Activated CD8-positive, alpha-beta T cell treated with anti-CD3 and anti-CD28 coated beads, Interleukin-2, amount 10 ng/mL, durations not matched to agents 7 days and 5 days (primary cell): ENCODE measurements at regions not wholly inside any gene's neighbourhood (a gene's known extent, or its start where the extent isn't known, plus 50 kb on each side); places are given as distances from the start of the nearest gene placed in this dataset.

Experiments used
- ATAC-seq: fragments of 150-1000 bp; cut with Tn5 transposase; one replicate; pipeline ENCODE4 v1.10.0; 2021; ENCODE audit warnings: moderate library complexity
- CTCF ChIA-PET: fragments of 350-600 bp; sonication (Branson Sonifier 250); formaldehyde crosslinking; loops from one replicate; lab custom pipeline; 2021; ENCODE audit warnings: antibody characterized with exemption; lab: Charles Lee
- POLR2A ChIA-PET: fragments of 350-600 bp; sonication (Branson Sonifier 250); formaldehyde crosslinking; loops from one replicate; lab custom pipeline; 2021; ENCODE audit warnings: antibody characterized with exemption; lab: Charles Lee
- DNase-seq: peaks from one replicate; pipeline ENCODE4 v3.0.0-alpha.2; 2020
- H3K27ac Mint-ChIP-seq: one replicate; pipeline ENCODE4 v1.8.0; 2021; ENCODE audit warnings: mild to moderate bottlenecking, mixed read lengths
- H3K27me3 Mint-ChIP-seq: one replicate; pipeline ENCODE4 v1.8.0; 2021; ENCODE audit warnings: low read depth, mixed read lengths
- H3K36me3 Mint-ChIP-seq: one replicate; pipeline ENCODE4 v1.8.0; 2021; ENCODE audit warnings: low read depth, mixed read lengths
- H3K4me1 Mint-ChIP-seq: one replicate; pipeline ENCODE4 v1.8.0; 2021; ENCODE audit warnings: low read depth, mixed read lengths
- H3K4me3 Mint-ChIP-seq: one replicate; pipeline ENCODE4 v1.8.0; 2021; ENCODE audit warnings: mild to moderate bottlenecking, mixed read lengths
- H3K9me3 Mint-ChIP-seq: one replicate; pipeline ENCODE4 v1.8.0; 2022; ENCODE audit warnings: mixed read lengths; ENCODE audit not compliant: insufficient read depth

DNA sequence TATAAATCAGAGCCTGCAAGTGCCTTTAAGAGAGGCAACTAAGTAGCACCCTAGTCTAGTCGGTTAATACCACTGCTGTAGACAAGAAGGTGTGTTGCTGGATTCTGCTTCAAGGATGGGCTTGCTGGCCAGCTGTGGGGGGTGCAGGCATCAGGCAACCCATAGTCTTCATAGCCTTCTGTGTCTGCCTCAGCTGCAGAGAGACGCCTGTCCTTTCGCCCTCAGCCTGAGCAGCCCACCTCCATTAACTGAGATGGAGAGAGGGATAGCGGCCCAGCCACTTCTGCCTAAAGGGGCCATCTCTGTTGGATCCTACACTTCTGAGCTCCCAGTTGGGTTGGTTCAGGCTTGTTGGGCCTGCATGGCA lies 123.7 kb upstream of the MLIP start:
- POLR2A ChIA-PET, result no interaction called here
- ATAC-seq (no peak), DNase-seq (no peak)
- peaks cover 2% of the 10 kb centered on the region for H3K27me3 Mint-ChIP-seq
- no peaks in the 10 kb centered on the region for H3K36me3 Mint-ChIP-seq
- H3K4me1 Mint-ChIP-seq, result no peaks in the 10 kb centered on the region
- CTCF ChIA-PET, result no interaction called here
- H3K27ac Mint-ChIP-seq, result no peak overlapping the region
- H3K4me3 Mint-ChIP-seq, result no peak overlapping the region
- no peaks in the 10 kb centered on the region for H3K9me3 Mint-ChIP-seq

GRCh38 chr6:53989504-53989903 lies 121.7 kb upstream of the MLIP start:
- DNase-seq, result no peak
- Mint-ChIP-seq H3K36me3 (no peaks in the 10 kb centered on the region), H3K4me3 (no peak overlapping the region), H3K4me1 (no peaks in the 10 kb centered on the region), H3K27me3 (peaks cover 3% of the 10 kb centered on the region), H3K9me3 (no peaks in the 10 kb centered on the region), H3K27ac (no peak overlapping the region)
- ChIA-PET CTCF (no interaction called here), POLR2A (no interaction called here)
- ATAC-seq, result no peak

- ChIA-PET CTCF (no interaction called here), POLR2A (no interaction called here)
- ATAC-seq (no peak), DNase-seq (no peak)
- Mint-ChIP-seq H3K9me3 (no peaks in the 10 kb centered on the region), H3K4me3 (no peak overlapping the region), H3K27me3 (peaks cover 6% of the 10 kb centered on the region), H3K4me1 (no peaks in the 10 kb centered on the region), H3K36me3 (no peaks in the 10 kb centered on the region), H3K27ac (no peak overlapping the region)
These were observed 118.7 kb upstream of the MLIP start for GRCh38 chr6:53992522-53992921.

- no peaks in the 10 kb centered on the region for H3K36me3 Mint-ChIP-seq
- ChIA-PET POLR2A (no interaction called here), CTCF (no interaction called here)
- no peak overlapping the region for H3K4me3 Mint-ChIP-seq
- H3K9me3 Mint-ChIP-seq, result no peaks in the 10 kb centered on the region
- no peak for ATAC-seq
- H3K27ac Mint-ChIP-seq, result no peak overlapping the region
- H3K4me1 Mint-ChIP-seq, result no peaks in the 10 kb centered on the region
- peaks cover 6% of the 10 kb centered on the region for H3K27me3 Mint-ChIP-seq
- no peak for DNase-seq
These were observed 117.0 kb upstream of the MLIP start for GRCh38 chr6:53994201-53994600.

- CTCF ChIA-PET, result no interaction called here
- Mint-ChIP-seq H3K36me3 (no peaks in the 10 kb centered on the region), H3K4me1 (no peaks in the 10 kb centered on the region), H3K9me3 (no peaks in the 10 kb centered on the region), H3K27ac (no peak overlapping the region), H3K27me3 (peaks cover 6% of the 10 kb centered on the region), H3K4me3 (no peak overlapping the region)
- DNase-seq, result no peak
- POLR2A ChIA-PET, result no interaction called here
- ATAC-seq, result no peak
These were observed 115.3 kb upstream of the MLIP start for GRCh38 chr6:53995935-53996334.

GRCh38 chr6:53998303-53998702 lies 112.9 kb upstream of the MLIP start:
- H3K4me3 Mint-ChIP-seq, result no peak overlapping the region
- H3K9me3 Mint-ChIP-seq, result no peaks in the 10 kb centered on the region
- no peaks in the 10 kb centered on the region for H3K36me3 Mint-ChIP-seq
- no peaks in the 10 kb centered on the region for H3K4me1 Mint-ChIP-seq
- no peak for DNase-seq
- no peak overlapping the region for H3K27ac Mint-ChIP-seq
- peaks cover 3% of the 10 kb centered on the region for H3K27me3 Mint-ChIP-seq
- ChIA-PET POLR2A (no interaction called here), CTCF (no interaction called here)
- no peak for ATAC-seq

- DNase-seq, result no peak
- POLR2A ChIA-PET, result no interaction called here
- Mint-ChIP-seq H3K9me3 (no peaks in the 10 kb centered on the region), H3K4me1 (no peaks in the 10 kb centered on the region), H3K27ac (no peak overlapping the region), H3K36me3 (no peaks in the 10 kb centered on the region), H3K4me3 (no peak overlapping the region), H3K27me3 (peaks cover 3% of the 10 kb centered on the region)
- CTCF ChIA-PET, result interaction anchor here (1.1 kb wide), 1 partner anchor 13 kb away, joined by 3 read pairs; no protein-coding TSS in a partner anchor
- ATAC-seq, result no peak
These were observed 112.0 kb upstream of the MLIP start for GRCh38 chr6:53999088-53999755.

DNA sequence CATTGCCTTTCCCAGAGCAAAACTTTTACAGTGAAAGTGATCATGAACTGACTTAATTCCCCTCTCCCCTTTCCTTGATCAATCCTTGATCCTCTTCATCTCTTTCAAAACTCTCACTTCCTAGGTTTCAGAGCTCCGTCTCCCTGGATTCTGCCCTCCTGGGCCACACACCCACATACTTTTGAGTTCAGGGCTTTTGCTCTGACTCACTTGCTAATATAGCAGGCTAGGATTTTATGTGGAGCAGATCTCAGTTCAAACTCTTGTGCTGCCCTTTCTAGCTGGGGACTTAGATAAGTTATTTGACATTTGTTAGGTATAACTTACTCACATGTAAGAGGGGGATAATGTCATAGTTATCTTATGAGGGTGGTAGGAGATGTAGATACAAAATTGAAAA lies 109.1 kb upstream of the MLIP start:
- no peak for ATAC-seq
- Mint-ChIP-seq H3K27me3 (no peaks in the 10 kb centered on the region), H3K9me3 (no peaks in the 10 kb centered on the region), H3K27ac (no peak overlapping the region), H3K36me3 (no peaks in the 10 kb centered on the region), H3K4me1 (no peaks in the 10 kb centered on the region), H3K4me3 (no peak overlapping the region)
- no peak for DNase-seq
- CTCF ChIA-PET, result no interaction called here
- POLR2A ChIA-PET, result no interaction called here

DNA sequence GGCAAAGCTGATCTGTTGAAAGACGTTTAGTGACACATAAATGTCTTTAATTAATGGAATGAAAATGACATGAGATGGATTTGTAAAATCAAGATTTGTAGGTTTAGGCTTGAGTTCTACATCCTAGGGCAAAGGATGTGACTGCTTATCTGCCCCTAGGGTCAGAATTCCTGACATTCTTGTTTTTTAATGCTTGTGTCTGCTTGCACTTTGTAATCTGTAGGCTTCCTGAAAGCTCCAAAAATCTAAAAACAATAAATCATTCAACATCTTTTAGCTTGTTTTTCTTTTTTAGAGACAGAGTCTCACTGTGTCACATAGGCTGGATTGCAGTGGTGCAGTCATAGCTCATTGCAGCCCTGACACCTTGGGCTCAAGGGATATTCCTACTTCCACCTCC lies 107.9 kb upstream of the MLIP start:
- CTCF ChIA-PET, result no interaction called here
- Mint-ChIP-seq H3K4me3 (no peak overlapping the region), H3K9me3 (no peaks in the 10 kb centered on the region), H3K27me3 (no peaks in the 10 kb centered on the region), H3K4me1 (no peaks in the 10 kb centered on the region), H3K27ac (no peak overlapping the region), H3K36me3 (no peaks in the 10 kb centered on the region)
- POLR2A ChIA-PET, result no interaction called here
- DNase-seq (no peak), ATAC-seq (no peak)

- ATAC-seq (no peak), DNase-seq (no peak)
- Mint-ChIP-seq H3K4me1 (no peaks in the 10 kb centered on the region), H3K36me3 (no peaks in the 10 kb centered on the region), H3K27me3 (no peaks in the 10 kb centered on the region), H3K27ac (no peak overlapping the region), H3K9me3 (no peaks in the 10 kb centered on the region), H3K4me3 (no peak overlapping the region)
- POLR2A ChIA-PET, result no interaction called here
- CTCF ChIA-PET, result no interaction called here
These were observed 102.7 kb upstream of the MLIP start for GRCh38 chr6:54008589-54008988.

GRCh38 chr6:54009052-54009654 lies 102.1 kb upstream of the MLIP start:
- Mint-ChIP-seq H3K4me1 (no peaks in the 10 kb centered on the region), H3K27me3 (no peaks in the 10 kb centered on the region), H3K27ac (no peak overlapping the region), H3K4me3 (no peak overlapping the region), H3K36me3 (no peaks in the 10 kb centered on the region), H3K9me3 (no peaks in the 10 kb centered on the region)
- ChIA-PET POLR2A (no interaction called here), CTCF (no interaction called here)
- DNase-seq, result no peak
- no peak for ATAC-seq

GRCh38 chr6:54010340-54011276 lies 100.6 kb upstream of the MLIP start:
- ATAC-seq, result no peak
- no peaks in the 10 kb centered on the region for H3K9me3 Mint-ChIP-seq
- no peaks in the 10 kb centered on the region for H3K4me1 Mint-ChIP-seq
- ChIA-PET CTCF (interaction anchor here (2.0 kb wide), 1 partner anchor 24 kb away, joined by 5 read pairs; no protein-coding TSS in a partner anchor), POLR2A (no interaction called here)
- no peak overlapping the region for H3K27ac Mint-ChIP-seq
- no peak for DNase-seq
- no peaks in the 10 kb centered on the region for H3K36me3 Mint-ChIP-seq
- H3K27me3 Mint-ChIP-seq, result no peaks in the 10 kb centered on the region
- H3K4me3 Mint-ChIP-seq, result no peak overlapping the region
